ENCODE measurements at regions not wholly inside any gene's neighbourhood (a gene's known extent, or its start where the extent isn't known, plus 50 kb on each side); places are given as distances from the start of the nearest gene placed in this dataset.

- Histone ChIP-seq H3K27me3 (no peaks in the 10 kb centered on the region), H3K27ac (no peak overlapping the region), H3K4me1 (replicated peaks in 1 of 2) (no peaks in the 10 kb centered on the region), H3K36me3 (replicated peaks in 1 of 2) (no peaks in the 10 kb centered on the region), H3K4me3 (no peak overlapping the region), H3K9me3 (replicated peaks in 1 of 3) (no peaks in the 10 kb centered on the region)
- no peak for DNase-seq
- TF ChIP-seq CTCF (IDR thresholded peaks at IDR 0.05) (no peak), POLR2A (IDR thresholded peaks at IDR 0.05) (no peak)
- intact Hi-C loops (cut with DNase I): no loop called here
- WGBS, 4 donors: 68 to 83% (median 75%) methylated on average over 1 of the region's 1 CpG
Observed at GRCh38 chr4:31617667-31618066, 897.5 kb downstream of the PCDH7 start.

DNA sequence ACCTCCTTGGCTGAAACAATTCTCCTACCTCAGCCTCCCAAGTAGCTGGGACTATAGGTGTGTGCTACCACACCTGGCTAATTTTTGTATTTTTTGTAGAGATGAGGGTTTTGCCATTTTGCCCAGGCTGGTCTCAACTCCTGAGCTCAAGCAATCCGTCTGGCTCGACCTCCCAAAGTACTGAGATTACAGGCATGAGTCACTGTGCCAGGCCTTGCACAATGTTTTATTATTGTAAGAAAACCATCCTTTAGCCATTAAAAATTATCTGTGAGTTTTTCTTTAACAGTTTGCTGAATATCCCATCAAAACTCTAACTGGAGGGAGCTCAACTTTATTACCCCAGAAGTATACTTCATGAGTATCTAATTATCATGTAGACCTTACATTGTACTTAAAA lies 900.3 kb downstream of the PCDH7 start:
- Histone ChIP-seq H3K27ac (no peak overlapping the region), H3K27me3 (no peaks in the 10 kb centered on the region), H3K4me1 (replicated peaks in 1 of 2) (no peaks in the 10 kb centered on the region), H3K4me3 (no peak overlapping the region), H3K36me3 (replicated peaks in 1 of 2) (no peaks in the 10 kb centered on the region), H3K9me3 (replicated peaks in 1 of 3) (no peaks in the 10 kb centered on the region)
- 39 to 70% (median 47%) methylated on average over 2 of the region's 2 CpGs for WGBS, 4 donors
- no peak for TF ChIP-seq CTCF (IDR thresholded peaks at IDR 0.05)
- TF ChIP-seq POLR2A (IDR thresholded peaks at IDR 0.05): no peak
- intact Hi-C loops (cut with DNase I): no loop called here
- peak in 5 of 7 donors; percentile 39 to 64 (median 45) for DNase-seq

DNA sequence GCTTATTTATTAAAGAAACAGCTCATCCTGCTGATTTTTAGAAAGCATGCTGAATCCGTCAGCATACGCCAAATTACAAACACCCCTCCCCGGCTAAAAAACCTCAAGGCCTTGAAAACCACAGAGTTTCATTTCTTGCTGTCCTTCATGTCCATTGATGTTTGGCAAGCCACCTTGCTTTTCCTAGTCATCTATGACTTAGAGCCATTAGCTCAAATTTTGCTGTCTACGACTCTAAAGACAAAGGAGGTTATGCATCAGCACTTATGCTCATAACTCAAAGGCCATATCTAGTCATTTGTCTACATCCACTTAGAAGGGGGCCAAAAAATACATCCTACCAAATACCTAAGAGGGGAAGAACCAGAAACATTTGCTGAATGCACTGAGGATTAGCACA lies 925.1 kb downstream of the PCDH7 start:
- H3K9me3 ChIP-seq (replicated peaks in 1 of 3): no peaks in the 10 kb centered on the region
- 42 to 63% (median 51%) methylated on average over 4 of the region's 4 CpGs for WGBS, 4 donors
- TF ChIP-seq CTCF (IDR thresholded peaks at IDR 0.05): no peak
- TF ChIP-seq POLR2A (IDR thresholded peaks at IDR 0.05): no peak
- no peaks in the 10 kb centered on the region for H3K36me3 ChIP-seq (replicated peaks in 1 of 2)
- H3K4me1 ChIP-seq (replicated peaks in 1 of 2): peaks cover 8 to 10% of the 10 kb centered on the region in 2 donors
- H3K27ac ChIP-seq: peak overlapping the region in 3 of 5 donors; percentile 13 to 51 (median 38)
- peak in 5 of 7 donors; percentile 15 to 34 (median 21) for DNase-seq
- no peak overlapping the region for H3K4me3 ChIP-seq
- intact Hi-C loops (cut with DNase I): no loop called here
- H3K27me3 ChIP-seq: no peaks in the 10 kb centered on the region

GRCh38 chr4:31647786-31648185 lies 927.6 kb downstream of the PCDH7 start:
- no peaks in the 10 kb centered on the region for H3K9me3 ChIP-seq (replicated peaks in 1 of 3)
- WGBS, 4 donors: 85 to 88% (median 88%) methylated on average over 1 of the region's 1 CpG
- no peak overlapping the region for H3K4me3 ChIP-seq
- no peaks in the 10 kb centered on the region for H3K27me3 ChIP-seq
- intact Hi-C loops (cut with DNase I): no loop called here
- no peak overlapping the region for H3K27ac ChIP-seq
- no peaks in the 10 kb centered on the region for H3K36me3 ChIP-seq (replicated peaks in 1 of 2)
- TF ChIP-seq CTCF (IDR thresholded peaks at IDR 0.05) (no peak), POLR2A (IDR thresholded peaks at IDR 0.05) (no peak)
- peaks cover 8 to 10% of the 10 kb centered on the region in 2 donors for H3K4me1 ChIP-seq (replicated peaks in 1 of 2)
- DNase-seq: no peak

Measured in adrenal gland (tissue), 9 donors.